Activated naive CD4-positive, alpha-beta T cell treated with anti-CD3 and anti-CD28 coated beads, Interleukin-2, amount 50 U/mL, for 72 hours (primary cell): ENCODE measurements at regions not wholly inside any gene's neighbourhood (a gene's known extent, or its start where the extent isn't known, plus 50 kb on each side); places are given as distances from the start of the nearest gene placed in this dataset.
"Not testable (repeated sequence)": the region's sequence is repeated elsewhere in the genome, so short reads cannot be mapped to it uniquely, and the experiment has no call there.

Experiments used
- ATAC-seq, 2 donors: fragments of 150-1000 bp; cut with Tn5 transposase; 2 replicates each; pipeline ENCODE4 v1.10.0; 2021; ENCODE audit warnings: mild to moderate bottlenecking in 2 of 2, moderate library complexity in 2 of 2
- DNase-seq, 2 donors: peaks; one replicate each; pipeline ENCODE4 v3.0.0; 2021 to 2022; ENCODE audit warnings: low spot score in 2 of 2
- H3K27ac Mint-ChIP-seq, 2 donors: one replicate each; pipeline ENCODE4 v1.8.0; 2022; ENCODE audit warnings: mild to moderate bottlenecking in 2 of 2, mixed read lengths in 2 of 2
- H3K36me3 Mint-ChIP-seq, 2 donors: one replicate each; pipeline ENCODE4 v1.8.0; 2022; ENCODE audit warnings: mixed read lengths in 2 of 2
- H3K9me3 Mint-ChIP-seq, 2 donors: one replicate each; pipeline ENCODE4 v1.8.0; 2022; ENCODE audit warnings: mixed read lengths in 2 of 2

DNA sequence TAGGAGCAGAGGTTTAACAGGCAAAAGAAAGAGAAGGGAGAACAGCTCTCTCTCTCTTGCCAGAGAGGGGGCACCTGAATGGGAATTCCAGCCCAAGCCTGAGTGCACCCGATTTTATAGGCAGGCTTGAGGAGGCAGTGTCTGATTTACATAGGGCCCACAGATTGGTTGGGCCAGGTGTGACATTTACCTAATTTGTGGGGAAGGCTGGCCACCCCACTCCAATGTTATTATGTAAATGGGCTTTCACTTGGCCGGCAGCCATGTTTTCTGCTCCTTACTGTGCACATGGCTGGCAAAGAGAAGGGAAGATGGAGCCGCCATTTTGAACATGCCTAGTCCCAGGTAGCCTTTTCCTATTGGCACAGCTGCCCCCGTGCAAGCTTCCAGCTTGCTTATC is 735.5 kb upstream of the AUTS2 start:
- DNase-seq (no peak), ATAC-seq (no peak)
- peaks cover 0 to 9% of the 10 kb centered on the region in 2 donors for H3K36me3 Mint-ChIP-seq
- no peak overlapping the region for H3K27ac Mint-ChIP-seq
- peaks cover 16% of the 10 kb centered on the region in 2 donors for H3K9me3 Mint-ChIP-seq

DNA sequence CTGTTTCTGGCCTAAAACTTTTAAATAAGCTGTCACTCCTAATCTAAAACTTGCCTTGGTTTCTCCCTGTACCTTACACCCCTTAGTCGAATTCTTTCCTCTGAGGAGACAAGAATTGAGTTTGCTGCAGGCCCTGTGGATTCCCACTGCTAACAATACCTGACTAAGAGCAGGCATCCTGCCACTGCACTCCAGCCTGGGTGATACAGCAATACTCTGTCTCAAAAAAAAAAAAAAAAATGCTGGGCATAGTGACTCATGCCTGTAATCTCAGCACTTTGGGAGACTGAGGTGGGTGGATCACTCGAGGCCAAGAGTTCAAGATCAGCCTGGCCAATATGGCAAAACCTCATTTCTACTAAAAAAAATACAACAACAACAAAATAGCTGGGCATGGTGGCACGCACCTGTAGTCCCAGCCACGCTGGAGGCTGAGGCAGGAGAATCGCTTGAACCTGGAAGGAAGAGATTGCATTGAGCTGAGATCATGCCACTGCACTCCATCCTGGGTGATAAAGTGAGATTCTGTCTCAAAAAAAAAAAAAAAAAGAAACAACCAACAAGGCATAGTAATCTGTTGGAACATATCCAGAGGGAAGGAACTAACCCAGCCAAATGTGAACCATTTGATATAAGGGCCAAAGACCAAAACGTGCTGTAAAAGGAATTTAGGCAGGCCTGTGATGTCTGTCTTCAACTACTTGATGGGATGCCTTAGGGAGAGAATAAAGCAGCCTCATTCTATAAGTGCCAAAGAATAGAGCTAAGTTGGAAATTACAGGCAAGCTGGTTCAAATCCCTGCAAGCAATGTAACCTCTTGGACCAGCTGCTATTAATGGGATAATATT is 732.7 kb upstream of the AUTS2 start:
- peaks cover 24 to 29% of the 10 kb centered on the region in 2 donors for H3K9me3 Mint-ChIP-seq

DNA sequence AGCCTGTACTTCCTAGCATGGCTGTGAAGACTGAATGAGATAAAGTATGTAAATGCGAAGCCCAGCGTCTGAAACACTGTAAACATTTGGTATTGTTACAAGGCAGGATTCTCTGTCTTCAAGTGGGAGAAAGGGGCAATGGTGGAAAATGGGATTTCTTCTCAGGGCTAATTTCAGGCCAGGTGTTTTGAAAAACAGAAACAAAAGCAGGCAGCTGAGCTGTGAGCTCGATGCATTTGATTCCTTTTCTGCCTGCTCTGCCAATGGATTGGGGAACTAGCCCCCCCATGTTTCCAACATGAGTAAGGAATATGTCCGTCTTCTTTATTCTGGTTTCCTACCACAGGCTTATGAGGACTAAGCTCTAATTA is 732.1 kb upstream of the AUTS2 start:
- ATAC-seq (no peak), DNase-seq (no peak)
- Mint-ChIP-seq H3K27ac (no peak overlapping the region), H3K36me3 (peaks cover 0 to 10% of the 10 kb centered on the region in 2 donors), H3K9me3 (peaks cover 24 to 29% of the 10 kb centered on the region in 2 donors)

More for the DNA sequence above, 732.7 kb upstream of the AUTS2 start:
- Mint-ChIP-seq H3K36me3 (peaks cover 0 to 10% of the 10 kb centered on the region in 2 donors), H3K27ac (no peak overlapping the region)
- DNase-seq, result no peak
- ATAC-seq, result no peak

DNA sequence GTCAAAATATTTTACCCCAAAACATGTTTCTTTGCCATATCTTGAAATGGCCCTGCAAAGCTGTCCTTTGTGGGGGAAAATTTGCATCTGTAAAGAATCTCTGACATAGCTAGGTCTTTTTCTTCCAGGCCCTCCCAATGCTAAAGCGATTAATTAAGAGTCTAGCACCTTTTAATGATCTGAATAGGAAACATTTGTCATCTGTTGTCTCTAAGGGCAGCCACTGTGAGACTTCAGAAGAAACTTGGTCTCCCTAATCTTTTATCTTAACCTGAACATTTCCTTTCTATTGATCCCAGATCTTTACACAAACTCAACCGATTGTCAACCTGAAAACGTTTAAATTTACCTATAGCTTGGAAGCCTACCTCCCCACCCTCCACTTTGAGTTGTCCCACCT is 731.6 kb upstream of the AUTS2 start:
- H3K9me3 Mint-ChIP-seq, result peaks cover 20 to 25% of the 10 kb centered on the region in 2 donors
- not testable (repeated sequence) for DNase-seq, H3K36me3 Mint-ChIP-seq, ATAC-seq, H3K27ac Mint-ChIP-seq

DNA sequence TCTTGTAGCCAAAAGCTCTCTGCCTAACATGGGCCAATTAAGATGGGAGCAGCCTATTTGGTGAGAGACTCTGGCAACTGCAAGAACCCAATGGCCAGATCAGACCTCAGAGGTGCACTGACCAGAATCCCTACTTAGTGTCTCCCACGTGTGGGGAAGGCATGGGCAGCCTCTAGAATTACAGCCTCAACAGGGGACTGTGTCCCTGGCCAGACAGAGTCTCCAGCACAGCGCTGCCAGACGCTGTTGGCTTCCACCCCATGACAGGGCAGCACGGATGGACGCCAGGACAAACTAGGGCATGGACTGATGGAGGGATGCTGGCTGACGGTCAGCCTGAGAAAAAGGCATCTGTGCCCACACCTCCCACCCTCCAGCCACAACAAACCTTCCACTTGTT is 729.3 kb upstream of the AUTS2 start:
- H3K36me3 Mint-ChIP-seq, result peaks cover 0 to 12% of the 10 kb centered on the region in 2 donors
- H3K27ac Mint-ChIP-seq, result no peak overlapping the region
- DNase-seq, result no peak
- ATAC-seq, result no peak
- peaks cover 31 to 33% of the 10 kb centered on the region in 2 donors for H3K9me3 Mint-ChIP-seq

DNA sequence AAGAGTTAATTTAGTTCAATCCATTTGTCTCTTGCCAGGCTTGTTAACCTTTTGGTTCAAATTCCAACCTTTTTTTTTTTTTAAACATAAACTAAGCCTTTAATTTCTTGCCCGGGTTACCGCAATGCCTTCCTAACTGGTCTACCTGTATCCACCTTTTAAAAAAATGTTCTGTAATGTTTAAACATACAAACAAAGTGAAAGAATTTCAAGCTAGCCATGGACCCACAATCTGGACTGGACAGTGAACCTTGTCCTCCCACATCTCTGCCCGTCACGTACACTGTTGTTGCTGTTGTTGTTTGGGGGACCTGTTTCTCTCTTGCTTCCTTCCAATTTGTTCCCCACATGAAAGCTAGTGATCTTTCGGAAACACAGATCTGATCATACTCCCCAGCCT is 724.7 kb upstream of the AUTS2 start:
- no peak for DNase-seq
- H3K36me3 Mint-ChIP-seq, result peaks cover 0 to 12% of the 10 kb centered on the region in 2 donors
- H3K9me3 Mint-ChIP-seq, result peaks cover 31 to 32% of the 10 kb centered on the region in 2 donors
- ATAC-seq, result no peak
- no peak overlapping the region for H3K27ac Mint-ChIP-seq

DNA sequence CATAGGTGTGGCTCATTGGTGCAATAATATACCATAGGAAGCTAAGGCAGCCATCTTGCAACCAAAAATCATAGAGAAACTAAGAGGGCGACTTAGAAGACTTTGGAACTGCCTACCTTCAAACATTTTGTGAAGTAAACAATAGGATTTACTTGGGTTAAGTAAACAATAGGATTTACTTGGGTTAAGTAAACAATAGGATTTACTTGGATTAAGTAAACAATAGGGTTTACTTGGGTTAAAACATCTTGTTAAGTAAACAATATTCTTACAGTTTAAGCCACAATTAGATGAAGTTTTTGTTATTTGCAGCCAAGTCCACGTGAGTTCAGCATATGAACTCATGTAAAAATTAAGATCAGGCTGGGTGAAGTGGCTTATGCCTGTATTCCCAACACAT is 722.4 kb upstream of the AUTS2 start:
- DNase-seq (no peak), ATAC-seq (no peak)
- H3K36me3 Mint-ChIP-seq, result peaks cover 0 to 7% of the 10 kb centered on the region in 2 donors
- no peak overlapping the region for H3K27ac Mint-ChIP-seq
- H3K9me3 Mint-ChIP-seq, result peaks cover 17 to 18% of the 10 kb centered on the region in 2 donors

DNA sequence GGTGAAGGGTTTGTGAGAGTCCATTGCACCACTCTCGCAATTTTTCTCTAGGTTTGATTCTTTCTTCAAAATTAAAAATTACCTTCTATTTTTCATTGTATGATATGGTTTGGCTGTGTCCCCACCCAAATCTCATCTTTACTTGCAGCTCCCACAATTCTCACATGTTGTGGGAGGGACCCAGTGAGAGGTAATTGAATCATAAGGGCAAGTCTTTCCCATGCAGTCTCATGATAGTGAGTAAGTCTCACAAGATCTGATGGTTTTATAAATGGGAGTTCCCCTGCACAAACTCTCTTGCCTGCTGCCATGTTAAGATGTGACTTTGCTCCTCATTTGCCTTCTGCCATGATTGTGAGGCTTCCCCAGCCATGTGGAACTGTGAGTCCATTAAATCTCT is 711.2 kb upstream of the AUTS2 start:
- DNase-seq, H3K27ac Mint-ChIP-seq, ATAC-seq, H3K36me3 Mint-ChIP-seq: not testable (repeated sequence)
- H3K9me3 Mint-ChIP-seq, result peaks cover 0 to 14% of the 10 kb centered on the region in 2 donors

DNA sequence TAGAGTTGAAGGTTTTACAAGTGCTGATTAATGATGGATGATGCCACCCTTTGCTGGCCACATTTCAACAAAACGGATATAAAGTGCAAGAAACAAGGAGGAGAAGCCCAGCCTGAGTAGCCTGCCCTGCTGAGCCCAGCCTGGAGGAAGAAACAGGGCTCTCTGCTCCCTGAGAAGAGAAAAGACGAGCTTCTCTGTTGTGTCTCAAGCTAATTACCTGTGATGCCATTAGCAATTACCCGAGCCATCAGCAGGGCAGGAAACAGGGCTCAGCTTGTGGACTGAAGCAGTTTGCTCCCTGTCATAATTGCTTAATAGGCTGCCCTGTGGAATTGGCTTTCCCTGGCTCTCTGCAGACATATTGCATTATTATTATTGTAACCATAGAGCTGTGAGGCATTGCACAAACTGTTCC is 709.3 kb upstream of the AUTS2 start:
- Mint-ChIP-seq H3K9me3 (peaks cover 0 to 19% of the 10 kb centered on the region in 2 donors), H3K27ac (no peak overlapping the region), H3K36me3 (no peaks in the 10 kb centered on the region)
- DNase-seq, result no peak
- no peak for ATAC-seq

DNA sequence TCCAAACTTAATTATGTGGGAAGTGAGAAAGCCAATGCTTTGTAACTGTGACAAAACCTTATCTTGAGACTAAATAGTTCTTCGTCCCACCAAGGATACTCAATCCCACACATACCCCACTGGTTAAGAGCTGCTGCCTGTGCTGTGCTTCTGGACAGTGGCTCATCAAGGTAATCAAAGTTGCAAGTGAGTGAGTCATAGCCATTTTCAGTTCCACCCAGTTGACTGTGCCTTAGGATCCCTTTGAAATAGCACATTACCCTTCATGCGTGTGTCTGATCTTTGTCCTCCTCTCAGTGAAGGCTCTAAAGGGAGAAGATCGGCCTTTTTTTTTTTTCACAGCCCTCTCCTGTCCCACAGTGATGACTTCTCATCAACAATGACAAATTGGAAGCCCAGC is 706.0 kb upstream of the AUTS2 start:
- Mint-ChIP-seq H3K27ac (no peak overlapping the region), H3K36me3 (peaks cover 0 to 5% of the 10 kb centered on the region in 2 donors), H3K9me3 (peaks cover 9 to 37% of the 10 kb centered on the region in 2 donors)
- DNase-seq (no peak), ATAC-seq (no peak)

DNA sequence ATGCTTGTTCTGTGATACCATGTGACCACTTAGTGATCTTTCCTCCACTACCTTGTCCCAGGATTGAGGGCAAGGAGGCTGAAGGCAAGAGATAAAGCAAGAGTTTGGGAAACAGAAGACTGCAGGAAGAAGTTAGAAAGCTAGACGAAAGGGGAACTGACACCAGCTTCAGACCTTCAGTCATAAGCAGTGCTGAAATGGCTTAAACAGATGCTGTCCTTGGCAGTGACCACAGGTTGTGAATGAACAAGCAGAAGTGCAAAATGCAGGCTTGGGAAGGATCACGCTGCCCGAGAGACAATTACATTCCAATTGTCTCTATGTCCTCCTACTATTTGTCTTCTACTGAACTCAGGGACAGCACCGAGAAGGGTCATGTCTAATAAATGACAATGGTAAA is 704.9 kb upstream of the AUTS2 start:
- Mint-ChIP-seq H3K27ac (no peak overlapping the region), H3K9me3 (peaks cover 11 to 30% of the 10 kb centered on the region in 2 donors), H3K36me3 (peaks cover 0 to 5% of the 10 kb centered on the region in 2 donors)
- ATAC-seq, result no peak
- no peak for DNase-seq

DNA sequence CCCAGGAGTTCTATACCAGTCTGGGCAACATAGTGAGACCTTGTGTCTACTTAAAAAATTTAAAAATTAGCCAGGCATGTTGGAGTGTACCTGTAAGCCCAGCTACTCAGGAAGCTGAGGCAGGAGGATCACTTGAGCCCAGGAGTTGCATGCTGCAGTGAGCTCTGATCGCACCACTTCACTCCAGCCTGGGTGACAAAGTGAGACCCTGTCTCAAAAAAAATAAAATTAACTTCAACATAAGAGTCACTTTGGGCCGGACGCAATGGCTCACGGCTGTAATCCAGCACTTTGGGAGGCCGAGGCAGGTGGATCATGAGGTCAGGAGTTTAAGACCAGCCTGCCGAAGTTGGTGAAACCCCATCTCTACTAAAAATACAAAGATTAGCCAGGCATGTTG is 699.1 kb upstream of the AUTS2 start:
- peaks cover 0 to 22% of the 10 kb centered on the region in 2 donors for H3K36me3 Mint-ChIP-seq
- H3K9me3 Mint-ChIP-seq, result peaks cover 29 to 41% of the 10 kb centered on the region in 2 donors
- not testable (repeated sequence) for ATAC-seq, DNase-seq, H3K27ac Mint-ChIP-seq

DNA sequence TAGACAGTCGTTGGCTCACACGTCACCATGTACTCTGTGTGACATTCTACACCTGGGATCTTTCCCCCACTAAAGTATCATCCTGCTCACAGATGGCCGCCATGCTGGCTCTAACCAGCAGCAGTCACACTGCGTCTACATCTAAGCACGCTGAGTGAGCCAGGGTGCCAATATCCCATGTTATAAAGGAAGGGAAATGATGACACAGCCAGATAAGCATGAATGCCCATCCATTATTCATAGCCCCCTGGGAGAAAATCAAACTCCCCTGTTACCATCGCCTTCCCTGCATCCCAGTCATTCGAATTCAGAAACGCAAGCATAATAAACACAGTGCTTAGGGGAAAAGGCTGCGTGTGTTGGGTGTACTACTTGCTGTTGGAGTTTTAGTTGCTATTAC is 698.2 kb upstream of the AUTS2 start:
- H3K9me3 Mint-ChIP-seq, result peaks cover 25 to 35% of the 10 kb centered on the region in 2 donors
- H3K36me3 Mint-ChIP-seq, result peaks cover 0 to 25% of the 10 kb centered on the region in 2 donors
- no peak for ATAC-seq
- DNase-seq, result no peak
- no peak overlapping the region for H3K27ac Mint-ChIP-seq

DNA sequence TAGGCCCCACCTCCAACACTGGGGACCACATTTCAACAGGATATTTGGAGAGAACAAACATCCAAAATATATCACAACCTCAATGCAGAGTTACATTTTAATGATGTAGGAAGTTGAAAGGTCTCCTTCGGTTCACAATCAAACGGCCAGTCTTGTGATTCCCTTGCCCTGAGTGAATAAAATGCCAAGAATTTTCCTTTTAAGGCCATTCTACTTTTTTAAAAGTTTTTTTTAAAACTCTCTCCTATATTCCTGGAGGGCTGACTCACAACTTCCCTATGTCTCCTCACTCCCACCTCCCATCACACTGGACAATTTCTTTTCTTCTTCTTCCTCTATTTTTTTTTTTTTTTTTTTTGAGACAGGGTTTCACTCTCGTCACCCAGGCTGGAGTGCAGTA is 693.6 kb upstream of the AUTS2 start:
- no peak overlapping the region for H3K27ac Mint-ChIP-seq
- peaks cover 0 to 27% of the 10 kb centered on the region in 2 donors for H3K36me3 Mint-ChIP-seq
- H3K9me3 Mint-ChIP-seq, result peaks cover 27 to 34% of the 10 kb centered on the region in 2 donors
- DNase-seq, result no peak
- no peak for ATAC-seq

DNA sequence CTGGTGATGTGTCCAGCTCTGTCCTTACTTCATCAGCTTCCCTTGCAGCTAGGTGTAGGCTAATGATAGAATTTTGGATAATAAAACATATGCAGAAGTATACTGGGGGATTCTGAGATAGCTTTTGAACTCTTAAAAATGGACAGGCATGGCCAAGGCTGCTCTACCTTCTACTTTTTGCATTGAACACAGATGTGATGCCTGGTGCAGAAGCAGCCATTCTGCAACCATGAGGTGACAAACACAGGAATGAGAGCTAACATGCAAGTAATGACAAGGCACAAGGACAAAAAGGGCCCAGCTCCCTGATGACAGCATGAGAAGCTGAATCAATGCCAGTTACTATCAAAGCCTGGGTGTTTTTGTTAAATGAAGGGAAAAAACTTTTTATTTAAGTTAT is 686.5 kb upstream of the AUTS2 start:
- H3K36me3 Mint-ChIP-seq, result peaks cover 0 to 3% of the 10 kb centered on the region in 2 donors
- peaks cover 12 to 25% of the 10 kb centered on the region in 2 donors for H3K9me3 Mint-ChIP-seq
- ATAC-seq (no peak), DNase-seq (no peak)
- no peak overlapping the region for H3K27ac Mint-ChIP-seq

DNA sequence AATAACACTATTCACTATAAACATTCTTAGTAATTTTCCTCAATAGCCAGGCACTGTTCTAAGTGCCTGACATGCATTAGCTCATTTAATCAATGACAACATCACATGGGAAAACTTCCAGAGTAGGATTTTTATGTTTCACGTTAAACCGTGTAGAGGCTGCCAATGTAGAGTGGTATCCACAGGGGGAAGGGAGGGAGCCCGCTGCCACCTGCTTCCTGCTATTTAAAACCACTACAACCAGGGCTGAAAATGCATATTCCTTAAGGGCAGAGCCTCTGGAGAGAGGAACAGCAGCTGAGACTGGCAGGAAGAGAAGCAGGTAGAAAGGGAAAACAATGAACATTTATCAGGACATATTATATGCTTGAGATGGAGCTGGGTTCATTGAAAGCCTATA is 684.3 kb upstream of the AUTS2 start:
- H3K36me3 Mint-ChIP-seq, result peaks cover 7 to 9% of the 10 kb centered on the region in 2 donors
- H3K27ac Mint-ChIP-seq, result no peak overlapping the region
- ATAC-seq, result no peak
- no peak for DNase-seq
- peaks cover 20 to 33% of the 10 kb centered on the region in 2 donors for H3K9me3 Mint-ChIP-seq

DNA sequence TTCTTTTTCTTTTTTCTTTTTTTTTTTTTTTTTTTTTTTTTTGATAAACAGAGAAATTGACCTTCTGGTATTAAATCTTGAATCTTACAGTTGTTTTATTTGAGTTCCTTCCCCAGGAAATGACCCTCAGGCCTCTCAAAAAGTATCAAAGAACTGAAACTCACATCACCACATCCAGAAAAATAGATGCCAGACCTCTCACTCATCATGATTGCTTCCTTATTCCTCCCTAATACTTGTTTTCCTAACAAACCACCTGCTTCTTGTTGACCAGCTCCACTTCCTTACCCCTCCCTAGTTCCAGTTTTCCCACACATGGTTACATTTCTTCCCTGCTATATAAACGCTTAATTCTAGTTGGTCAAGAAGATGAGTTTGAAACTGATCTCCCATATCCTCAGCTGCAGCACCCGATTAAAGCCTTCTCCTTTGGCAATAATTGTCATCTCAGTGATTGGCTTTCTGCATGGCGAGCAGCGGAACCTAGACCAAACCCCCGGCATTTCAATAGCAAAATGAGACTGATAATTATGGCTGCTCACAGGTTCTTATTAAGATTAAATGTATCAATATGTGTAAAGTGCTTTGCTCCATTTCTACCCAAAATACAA is 681.1 kb upstream of the AUTS2 start:
- H3K36me3 Mint-ChIP-seq, result peaks cover 7 to 15% of the 10 kb centered on the region in 2 donors
- H3K27ac Mint-ChIP-seq, result no peak overlapping the region
- ATAC-seq (no peak), DNase-seq (no peak)
- peaks cover 39 to 51% of the 10 kb centered on the region in 2 donors for H3K9me3 Mint-ChIP-seq
